HUES48 (cell line): ENCODE measurements at regions not wholly inside any gene's neighbourhood (a gene's known extent, or its start where the extent isn't known, plus 50 kb on each side); places are given as distances from the start of the nearest gene placed in this dataset.

Experiments
- H3K27ac ChIP-seq: one replicate; pipeline ENCODE4 v1.7.0; 2013; ENCODE audit warnings: low read depth, low read length, inconsistent platforms
- H3K27me3 ChIP-seq: 2 replicates; pipeline ENCODE4 v1.6.1; 2013; ENCODE audit warnings: mild to moderate bottlenecking, low read length; ENCODE audit not compliant: control insufficient read depth, insufficient read depth
- H3K36me3 ChIP-seq: 2 replicates; pipeline ENCODE4 v1.6.1; 2013; ENCODE audit warnings: low read length; ENCODE audit not compliant: control insufficient read depth, insufficient read depth
- H3K4me1 ChIP-seq: 2 replicates; pipeline ENCODE4 v1.6.1; 2013; ENCODE audit warnings: mild to moderate bottlenecking, low read length; ENCODE audit not compliant: control insufficient read depth, insufficient read depth
- H3K4me3 ChIP-seq: 2 replicates; pipeline ENCODE4 v1.5.1; 2013; ENCODE audit warnings: mild to moderate bottlenecking, low read depth, low read length
- H3K9ac ChIP-seq: 2 replicates; pipeline ENCODE4 v1.6.1; 2013; ENCODE audit warnings: mild to moderate bottlenecking, low read depth, low read length, moderate library complexity
- H3K9me3 ChIP-seq: 2 replicates; pipeline ENCODE4 v1.6.1; 2013; ENCODE audit warnings: low read length; ENCODE audit not compliant: control insufficient read depth, insufficient read depth

DNA sequence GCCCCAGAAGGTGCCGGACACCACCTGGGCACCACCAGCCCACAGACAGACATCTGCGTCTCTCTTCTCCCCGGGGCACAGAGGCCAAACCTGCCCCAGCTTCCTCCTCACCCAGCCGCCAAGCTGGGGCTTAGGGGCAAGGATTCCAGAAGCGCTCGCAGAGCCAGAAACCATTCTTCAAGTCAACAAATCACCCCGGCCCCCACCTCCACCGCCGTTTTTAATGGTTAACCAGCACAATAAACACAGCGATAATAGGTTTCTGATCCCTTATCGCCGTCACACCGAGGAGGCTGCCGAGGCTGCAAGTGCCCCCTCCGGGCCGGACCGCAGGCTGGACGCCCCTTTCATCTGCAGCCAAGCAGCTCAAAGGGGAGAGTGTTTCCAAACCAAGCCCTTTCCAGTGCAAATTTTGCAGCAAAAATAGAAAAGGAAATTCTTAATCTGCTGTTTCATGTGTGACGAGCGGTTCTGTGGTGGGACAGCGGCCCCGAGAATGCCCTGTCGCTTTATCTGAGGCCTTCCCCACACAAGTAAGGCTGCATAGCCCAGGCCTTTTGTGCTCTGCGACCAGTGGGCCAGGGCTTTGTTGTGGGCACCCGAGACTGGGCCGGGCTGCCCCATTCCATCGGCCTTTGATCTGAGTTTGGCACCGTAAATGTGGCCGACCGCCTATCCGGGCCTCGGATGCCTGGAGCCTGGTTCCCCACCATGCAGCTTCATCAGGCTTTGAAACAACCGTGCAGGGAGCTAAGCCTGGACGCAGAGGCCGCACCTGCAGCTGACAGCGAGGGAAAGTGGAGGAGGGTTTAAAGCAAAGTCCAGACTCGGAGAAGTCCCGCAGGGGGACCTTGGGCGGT lies 83.2 kb downstream of the FOXL3 start:
- H3K36me3 ChIP-seq, result no peaks in the 10 kb centered on the region
- peak overlapping the region; percentile 53 for H3K27ac ChIP-seq
- no peaks in the 10 kb centered on the region; the same call in 1 of the 2 replicates for H3K4me1 ChIP-seq
- H3K9me3 ChIP-seq, result no peaks in the 10 kb centered on the region
- H3K9ac ChIP-seq, result no peak overlapping the region
- H3K27me3 ChIP-seq, result no peaks in the 10 kb centered on the region
- no peak overlapping the region for H3K4me3 ChIP-seq

DNA sequence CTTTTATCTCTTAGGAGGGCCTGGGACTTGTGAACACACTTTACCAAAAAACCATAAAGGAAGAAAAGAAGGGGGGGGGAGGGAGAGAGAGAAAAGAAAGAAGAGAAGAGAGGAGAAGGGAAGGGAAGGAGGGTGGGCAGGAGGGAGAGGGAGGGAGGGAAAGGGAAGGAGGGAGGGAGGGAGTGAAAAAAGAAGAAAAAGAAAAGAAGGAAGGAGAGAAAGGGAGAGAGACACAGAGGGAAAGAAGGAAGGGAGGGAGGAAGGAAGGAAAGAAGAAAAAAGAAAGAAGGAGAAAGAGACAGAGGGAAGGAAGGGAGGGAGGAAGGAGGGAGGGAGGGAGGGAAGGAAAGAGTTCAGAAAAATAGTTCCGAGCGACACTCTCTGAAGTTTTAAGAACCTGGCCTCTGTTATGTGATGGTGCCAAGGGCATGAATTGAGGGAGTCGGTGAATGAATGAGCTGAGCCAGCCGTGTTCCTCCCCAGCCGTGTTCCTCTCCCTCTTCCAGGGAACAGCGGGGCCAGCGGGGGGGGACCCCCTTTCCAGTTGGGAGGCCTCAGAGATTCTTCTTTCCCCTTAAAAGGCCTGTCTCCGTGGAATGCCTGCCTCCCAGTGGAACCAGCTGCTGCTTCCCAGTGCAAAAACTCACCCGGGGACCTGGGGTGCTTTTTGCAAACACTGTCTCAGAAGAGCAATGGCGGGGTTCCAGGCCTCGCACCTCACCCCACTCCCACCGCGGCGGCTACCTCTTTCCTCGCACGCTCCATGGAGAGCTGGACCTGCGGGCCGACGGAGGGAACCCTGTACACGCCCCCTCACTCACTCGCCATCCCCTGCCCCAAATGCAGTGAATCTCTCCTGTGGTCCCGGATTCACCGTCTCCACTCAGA lies 84.1 kb downstream of the FOXL3 start:
- H3K4me3 ChIP-seq, result no peak overlapping the region
- no peaks in the 10 kb centered on the region for H3K36me3 ChIP-seq
- no peaks in the 10 kb centered on the region for H3K9me3 ChIP-seq
- H3K4me1 ChIP-seq, result no peaks in the 10 kb centered on the region; the same call in 1 of the 2 replicates
- no peak overlapping the region for H3K9ac ChIP-seq
- H3K27me3 ChIP-seq, result peaks cover 1% of the 10 kb centered on the region
- no peak overlapping the region for H3K27ac ChIP-seq

DNA sequence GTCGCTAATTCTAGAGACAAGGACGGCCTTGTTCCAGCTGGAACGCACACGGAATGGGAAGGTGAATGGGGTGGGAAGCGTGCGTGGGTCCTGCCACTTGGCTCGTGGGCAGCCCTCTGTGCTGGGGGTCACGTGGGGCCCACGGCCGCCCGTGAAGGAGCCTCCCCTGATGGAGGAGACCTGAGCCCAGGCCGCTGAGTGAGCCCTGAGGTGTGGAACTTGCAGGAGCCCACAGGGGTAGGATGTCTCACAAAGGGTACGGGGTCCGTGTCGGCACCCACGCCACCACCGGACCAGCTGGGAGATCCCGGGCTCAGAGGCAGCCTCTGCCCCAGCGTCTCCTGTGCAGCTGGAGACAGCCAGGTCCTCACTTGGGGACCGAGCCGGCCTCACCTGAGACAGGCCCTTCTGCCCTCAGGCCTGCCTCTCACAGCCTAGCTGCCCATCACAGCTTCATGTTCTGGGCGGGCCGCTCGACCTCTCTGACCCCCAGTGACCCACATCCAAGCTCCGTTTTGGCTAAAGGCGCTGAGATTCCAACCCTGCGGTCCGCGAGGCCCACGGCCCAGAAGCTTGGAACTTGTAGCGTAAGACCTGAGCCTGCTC lies 84.8 kb downstream of the FOXL3 start:
- Histone ChIP-seq H3K27ac (no peak overlapping the region), H3K9me3 (no peaks in the 10 kb centered on the region), H3K9ac (no peak overlapping the region), H3K36me3 (no peaks in the 10 kb centered on the region), H3K4me3 (no peak overlapping the region), H3K4me1 (peaks cover 5% of the 10 kb centered on the region; the same call in 1 of the 2 replicates), H3K27me3 (peaks cover 5% of the 10 kb centered on the region)

DNA sequence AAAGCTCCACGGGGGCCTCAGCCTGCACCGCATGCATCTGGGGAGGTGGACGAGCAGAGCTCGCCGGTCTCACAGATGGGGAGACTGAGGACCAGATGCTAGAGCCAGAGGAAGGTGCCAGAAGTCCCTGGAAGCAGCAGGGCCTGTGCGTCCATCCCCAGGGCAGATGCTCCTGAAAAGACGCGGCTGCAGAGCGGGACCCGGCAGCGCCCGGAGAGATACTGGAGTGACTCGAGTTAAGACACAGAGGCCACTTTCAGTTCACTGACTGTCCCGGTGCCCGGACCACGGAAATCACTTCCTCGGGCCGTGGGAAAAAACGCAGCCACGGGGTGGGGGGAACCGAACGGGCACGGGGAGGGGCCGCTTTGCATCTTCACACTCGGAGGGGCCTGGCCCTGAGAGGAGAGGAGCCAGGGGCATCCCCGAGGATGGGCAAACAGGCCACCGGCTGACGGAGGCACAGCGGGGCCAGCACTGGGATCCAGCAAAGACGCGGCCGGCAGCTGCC lies 85.4 kb downstream of the FOXL3 start:
- peaks cover 5% of the 10 kb centered on the region for H3K27me3 ChIP-seq
- H3K9me3 ChIP-seq, result no peaks in the 10 kb centered on the region
- no peak overlapping the region for H3K9ac ChIP-seq
- no peak overlapping the region for H3K27ac ChIP-seq
- no peak overlapping the region for H3K4me3 ChIP-seq
- peaks cover 5% of the 10 kb centered on the region; the same call in 1 of the 2 replicates for H3K4me1 ChIP-seq
- no peaks in the 10 kb centered on the region for H3K36me3 ChIP-seq

DNA sequence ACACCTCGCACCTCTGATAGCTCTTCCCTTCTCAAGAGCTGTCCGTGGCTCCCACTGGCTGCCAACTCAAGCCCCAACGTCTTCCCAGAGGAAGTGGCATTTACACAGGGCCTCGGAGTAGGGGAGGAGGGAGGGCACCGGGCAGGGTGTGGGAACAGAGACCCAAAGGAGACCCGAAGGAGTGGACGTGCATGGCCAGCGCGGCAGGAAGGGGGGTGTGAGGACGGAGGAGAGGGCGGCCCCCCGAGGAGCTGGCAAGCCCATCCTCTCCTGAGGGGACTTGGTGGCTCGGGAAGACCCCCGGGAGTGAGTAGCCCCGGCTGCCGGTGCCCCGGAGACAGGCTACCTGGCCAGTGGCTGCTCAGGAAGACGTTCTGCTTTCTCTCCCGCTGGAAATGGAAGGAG lies 85.9 kb downstream of the FOXL3 start:
- Histone ChIP-seq H3K9ac (no peak overlapping the region), H3K27ac (no peak overlapping the region), H3K4me1 (peaks cover 5% of the 10 kb centered on the region; the same call in 1 of the 2 replicates), H3K4me3 (no peak overlapping the region), H3K27me3 (peaks cover 8% of the 10 kb centered on the region), H3K36me3 (no peaks in the 10 kb centered on the region), H3K9me3 (no peaks in the 10 kb centered on the region)

DNA sequence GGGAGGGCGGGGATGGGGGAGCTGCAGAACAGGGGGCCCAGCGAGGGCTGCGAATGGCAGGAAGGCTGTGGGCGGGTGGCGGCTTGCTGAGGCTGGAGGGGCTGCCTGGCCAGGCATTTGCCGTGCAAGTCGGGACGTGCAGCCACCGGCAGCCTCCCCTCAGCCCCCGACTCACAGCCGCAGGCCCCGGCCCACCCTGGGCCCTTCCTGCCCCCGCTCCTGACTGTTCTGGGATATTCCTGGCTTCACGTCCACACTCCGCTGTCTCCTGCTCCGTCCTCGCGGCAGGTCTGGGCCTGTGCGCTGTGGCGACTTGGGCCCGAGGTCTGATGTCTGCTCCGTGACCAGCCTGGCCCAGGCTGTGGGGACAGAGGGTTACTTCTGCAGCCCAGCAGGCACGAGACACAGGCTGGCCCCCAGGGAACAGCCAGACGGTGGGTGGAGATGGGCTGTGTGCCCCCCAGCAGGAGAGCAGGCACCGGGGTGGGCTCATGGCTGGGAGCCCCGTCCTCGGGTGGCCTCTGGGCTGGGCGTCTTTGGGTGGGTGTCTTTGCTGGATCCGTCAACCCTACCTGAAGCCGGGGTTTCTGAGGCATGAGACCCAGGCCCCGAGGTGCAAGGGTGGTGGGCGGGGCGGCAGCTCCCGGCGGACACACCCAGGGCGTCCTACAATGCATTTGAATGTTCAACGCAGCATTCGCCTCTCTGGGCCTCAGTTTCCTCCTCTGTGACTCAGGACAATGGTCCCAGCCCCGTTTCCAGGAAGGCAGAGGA lies 86.5 kb downstream of the FOXL3 start:
- H3K4me3 ChIP-seq, result no peak overlapping the region
- no peaks in the 10 kb centered on the region for H3K36me3 ChIP-seq
- H3K4me1 ChIP-seq, result peaks cover 5% of the 10 kb centered on the region; the same call in 1 of the 2 replicates
- no peaks in the 10 kb centered on the region for H3K9me3 ChIP-seq
- H3K27ac ChIP-seq, result no peak overlapping the region
- H3K27me3 ChIP-seq, result peaks cover 12% of the 10 kb centered on the region
- H3K9ac ChIP-seq, result no peak overlapping the region

DNA sequence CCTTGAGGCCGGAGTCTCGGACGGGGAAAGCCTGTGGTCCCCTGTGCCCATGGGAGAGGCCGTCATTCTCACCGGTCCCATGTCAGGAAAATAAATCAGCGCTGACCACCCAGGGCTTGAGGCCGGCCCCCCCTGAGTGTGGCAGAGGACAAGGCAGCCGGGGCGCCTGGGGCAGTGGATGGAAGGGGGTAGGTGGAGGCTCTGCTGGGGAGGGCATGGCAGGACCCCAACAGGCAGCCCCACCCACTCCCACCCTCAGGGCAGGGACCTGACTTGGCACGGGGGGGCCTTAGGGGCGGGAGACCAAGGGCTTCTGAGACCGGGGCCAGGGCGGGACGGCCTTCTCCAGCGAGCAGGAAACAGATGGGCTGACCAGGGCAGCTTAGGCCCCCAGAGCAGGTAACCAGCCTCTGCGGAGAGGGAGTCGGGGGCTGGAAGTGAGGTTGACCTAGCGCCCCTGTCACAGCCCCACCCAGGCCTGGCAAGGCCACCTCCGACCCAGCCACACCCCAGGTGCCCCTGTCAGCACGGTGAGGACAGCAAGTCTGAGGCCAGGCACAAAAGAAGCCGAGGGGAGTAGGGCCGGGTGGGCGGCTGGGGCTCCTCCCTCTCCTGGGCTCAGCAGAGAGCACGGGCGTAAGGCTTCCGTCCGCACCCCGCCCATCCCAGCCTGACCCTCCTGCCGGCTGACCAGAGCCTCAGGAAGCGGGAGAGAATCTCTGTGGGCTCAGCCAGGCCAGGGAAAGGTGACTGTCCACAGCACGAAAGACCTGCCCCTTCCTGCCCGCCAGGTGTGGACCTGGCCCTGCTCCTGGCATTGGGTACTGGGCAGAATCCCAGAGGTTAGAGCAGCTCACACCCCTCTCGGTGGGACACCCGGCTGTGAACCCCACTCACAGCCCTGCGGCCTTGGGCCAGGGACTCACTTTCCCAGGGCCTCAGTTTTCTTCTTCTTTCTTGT lies 87.4 kb downstream of the FOXL3 start:
- Histone ChIP-seq H3K27me3 (peaks cover 12% of the 10 kb centered on the region), H3K4me3 (no peak overlapping the region), H3K27ac (no peak overlapping the region), H3K9ac (no peak overlapping the region), H3K4me1 (peaks cover 5% of the 10 kb centered on the region; the same call in 1 of the 2 replicates), H3K36me3 (no peaks in the 10 kb centered on the region), H3K9me3 (no peaks in the 10 kb centered on the region)

DNA sequence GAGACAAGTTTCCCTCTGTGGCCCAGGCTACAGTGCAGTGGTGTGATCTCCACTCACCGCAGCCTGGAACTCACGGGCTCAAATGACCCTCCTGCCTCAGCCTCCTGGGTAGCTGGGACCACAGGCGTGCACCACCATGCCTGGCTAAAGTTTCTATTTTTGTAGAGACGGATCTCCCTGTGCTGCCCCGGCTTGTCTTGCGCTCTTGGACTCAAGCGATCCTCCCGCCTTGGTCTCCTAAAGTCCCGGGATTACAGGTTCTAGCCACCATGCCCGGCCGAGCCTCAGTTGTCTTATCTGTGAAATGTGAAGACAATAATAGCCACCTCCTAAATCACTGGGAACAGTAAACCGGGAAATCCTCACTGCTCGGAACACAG lies 88.1 kb downstream of the FOXL3 start:
- Histone ChIP-seq H3K4me3 (no peak overlapping the region), H3K4me1 (peaks cover 5% of the 10 kb centered on the region; the same call in 1 of the 2 replicates), H3K36me3 (no peaks in the 10 kb centered on the region)

DNA sequence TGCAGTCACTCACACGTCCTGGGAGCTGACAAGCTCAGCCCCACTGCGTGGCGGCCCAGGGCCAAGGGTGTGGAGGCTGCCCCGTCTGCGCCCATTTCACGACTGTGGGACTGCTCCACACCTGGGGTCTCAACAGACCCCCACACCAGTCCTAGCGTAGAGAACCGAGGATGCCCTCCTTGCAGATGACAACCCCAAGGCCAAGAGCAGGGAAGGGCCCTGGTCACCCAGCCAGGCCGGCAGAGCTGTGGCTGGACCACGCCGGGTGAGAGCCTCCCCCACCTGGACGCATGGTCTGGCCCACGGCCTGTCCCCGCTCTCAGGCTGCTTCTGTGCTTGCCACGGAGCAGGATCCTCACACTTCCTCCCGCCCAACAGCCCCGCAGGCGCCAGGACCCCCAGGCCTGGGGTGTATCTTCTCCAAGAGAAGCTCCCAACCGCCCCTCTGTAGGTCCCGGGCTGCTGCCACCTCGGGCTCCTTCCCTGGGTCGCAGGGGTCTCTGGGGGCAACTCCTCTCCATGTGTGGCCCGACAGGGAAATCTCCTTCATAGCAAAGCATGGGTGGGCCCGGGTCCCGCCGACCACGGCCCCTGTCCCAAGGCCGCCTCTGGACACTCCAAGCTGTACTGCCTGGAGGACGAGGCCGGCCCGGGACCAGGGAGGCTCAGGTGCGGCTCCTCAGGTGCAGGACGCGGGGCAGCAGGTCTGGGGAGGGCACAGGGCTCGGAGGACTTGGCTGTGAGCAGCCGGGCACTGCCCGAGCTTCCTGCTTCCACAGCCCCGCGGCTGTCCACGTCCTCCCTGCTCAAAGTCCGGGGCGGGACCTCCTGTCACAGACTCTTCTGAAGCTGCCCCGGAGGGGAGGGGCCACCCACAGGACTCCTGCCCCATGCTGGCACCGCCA lies 88.8 kb downstream of the FOXL3 start:
- Histone ChIP-seq H3K36me3 (no peaks in the 10 kb centered on the region), H3K27me3 (peaks cover 12% of the 10 kb centered on the region), H3K4me3 (peak overlapping the region; percentile 53; the same call in 1 of the 2 replicates), H3K4me1 (peaks cover 5% of the 10 kb centered on the region; the same call in 1 of the 2 replicates), H3K9ac (no peak overlapping the region), H3K9me3 (no peaks in the 10 kb centered on the region), H3K27ac (no peak overlapping the region)

More for the DNA sequence above, 88.1 kb downstream of the FOXL3 start:
- H3K27me3 ChIP-seq, result peaks cover 12% of the 10 kb centered on the region
- no peak overlapping the region for H3K9ac ChIP-seq
- H3K9me3 ChIP-seq, result no peaks in the 10 kb centered on the region
- H3K27ac ChIP-seq, result no peak overlapping the region
